ENCODE measurements at regions not wholly inside any gene's neighbourhood (a gene's known extent, or its start where the extent isn't known, plus 50 kb on each side); places are given as distances from the start of the nearest gene placed in this dataset.

- no peak for TF ChIP-seq POLR2A (conservative IDR thresholded peaks at IDR 0.05)
- TF ChIP-seq ZNF398 (CRISPR knock-in tag; IDR thresholded peaks at IDR 0.05): no peak
- no peak for TF ChIP-seq EGR1 (conservative IDR thresholded peaks at IDR 0.05)
- no peak for TF ChIP-seq EP300 (IDR thresholded peaks at IDR 0.05; ENCODE audit: low read length)
- no peak for TF ChIP-seq MED1 (CRISPR knock-in tag; IDR thresholded peaks at IDR 0.05; ENCODE audit: borderline replicate concordance)
- TF ChIP-seq IRF9 (tag; IDR thresholded peaks at IDR 0.05): no peak
Observed at GRCh38 chr14:46571970-46572369, 79.6 kb downstream of the RPL10L start.

Measured in K562 (cell line).